ENCODE measurements at regions not wholly inside any gene's neighbourhood (a gene's known extent, or its start where the extent isn't known, plus 50 kb on each side); places are given as distances from the start of the nearest gene placed in this dataset.

DNA sequence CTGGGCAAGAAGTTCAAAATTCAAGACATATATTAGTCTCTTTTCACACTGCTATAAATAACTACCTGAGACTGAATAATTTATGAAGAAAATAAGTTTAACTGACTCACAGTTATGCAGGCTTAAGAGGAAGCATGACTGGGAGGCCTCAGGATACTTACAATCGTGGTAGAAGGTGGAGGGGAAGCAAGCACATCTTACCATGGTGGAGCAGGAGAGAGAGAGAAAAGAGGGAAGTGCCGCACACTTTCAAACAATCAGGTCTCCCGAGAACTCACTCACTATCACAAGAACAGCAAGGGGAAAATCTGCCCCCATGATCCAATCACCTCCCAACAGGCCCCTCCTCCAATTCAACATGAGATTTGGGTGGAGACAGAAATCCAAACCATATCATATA is 273.3 kb upstream of the RASGEF1B start:
- no peak overlapping the region for H3K4me3 ChIP-seq (ENCODE audit: low read length)
- H3K36me3 ChIP-seq (ENCODE audit: control insufficient read depth, insufficient read depth, low read length) = no peaks in the 10 kb centered on the region
- no peaks in the 10 kb centered on the region for H3K9me3 ChIP-seq (ENCODE audit: control insufficient read depth, low read depth, low read length)
- WGBS (ENCODE audit: insufficient coverage, low lambda C conversion rate) = no CpG with 5 or more reads among the region's 3 CpGs
- DNase-seq = no peak
- H3K27ac ChIP-seq (ENCODE audit: low read length) = no peak overlapping the region
- H3K4me1 ChIP-seq (ENCODE audit: control insufficient read depth, insufficient read depth, low read length) = peaks cover 2% of the 10 kb centered on the region
- H3K27me3 ChIP-seq (ENCODE audit: control insufficient read depth, insufficient read depth, low read length) = no peaks in the 10 kb centered on the region

GRCh38 chr4:81743731-81744435 is 272.2 kb upstream of the RASGEF1B start:
- Histone ChIP-seq H3K36me3 (ENCODE audit: control insufficient read depth, insufficient read depth, low read length) (no peaks in the 10 kb centered on the region), H3K4me1 (ENCODE audit: control insufficient read depth, insufficient read depth, low read length) (peaks cover 2% of the 10 kb centered on the region), H3K27ac (ENCODE audit: low read length) (no peak overlapping the region), H3K9me3 (ENCODE audit: control insufficient read depth, low read depth, low read length) (no peaks in the 10 kb centered on the region), H3K27me3 (ENCODE audit: control insufficient read depth, insufficient read depth, low read length) (no peaks in the 10 kb centered on the region), H3K4me3 (ENCODE audit: low read length) (no peak overlapping the region)
- DNase-seq = no peak
- WGBS (ENCODE audit: insufficient coverage, low lambda C conversion rate) = no CpG with 5 or more reads among the region's 9 CpGs

- Histone ChIP-seq H3K27ac (ENCODE audit: low read length) (no peak overlapping the region), H3K36me3 (ENCODE audit: control insufficient read depth, insufficient read depth, low read length) (no peaks in the 10 kb centered on the region), H3K4me1 (ENCODE audit: control insufficient read depth, insufficient read depth, low read length) (peaks cover 2% of the 10 kb centered on the region), H3K4me3 (ENCODE audit: low read length) (no peak overlapping the region), H3K27me3 (ENCODE audit: control insufficient read depth, insufficient read depth, low read length) (no peaks in the 10 kb centered on the region), H3K9me3 (ENCODE audit: control insufficient read depth, low read depth, low read length) (no peaks in the 10 kb centered on the region)
- no peak for DNase-seq
Measured at GRCh38 chr4:81740487-81740886, 268.8 kb upstream of the RASGEF1B start.

GRCh38 chr4:81738891-81739290 is 267.2 kb upstream of the RASGEF1B start:
- H3K27ac ChIP-seq (ENCODE audit: low read length) = no peak overlapping the region

GRCh38 chr4:81737865-81738559 is 266.3 kb upstream of the RASGEF1B start:
- WGBS (ENCODE audit: insufficient coverage, low lambda C conversion rate) = 56% methylated on average over 2 of the region's 2 CpGs
- Histone ChIP-seq H3K9me3 (ENCODE audit: control insufficient read depth, low read depth, low read length) (no peaks in the 10 kb centered on the region), H3K36me3 (ENCODE audit: control insufficient read depth, insufficient read depth, low read length) (no peaks in the 10 kb centered on the region), H3K27me3 (ENCODE audit: control insufficient read depth, insufficient read depth, low read length) (no peaks in the 10 kb centered on the region), H3K4me1 (ENCODE audit: control insufficient read depth, insufficient read depth, low read length) (no peaks in the 10 kb centered on the region), H3K27ac (ENCODE audit: low read length) (no peak overlapping the region), H3K4me3 (ENCODE audit: low read length) (no peak overlapping the region)
- peak in 1 of 2 donors; percentile 30 for DNase-seq

More at GRCh38 chr4:81738891-81739290, 267.2 kb upstream of the RASGEF1B start:
- Histone ChIP-seq H3K27me3 (ENCODE audit: control insufficient read depth, insufficient read depth, low read length) (no peaks in the 10 kb centered on the region), H3K9me3 (ENCODE audit: control insufficient read depth, low read depth, low read length) (no peaks in the 10 kb centered on the region), H3K36me3 (ENCODE audit: control insufficient read depth, insufficient read depth, low read length) (no peaks in the 10 kb centered on the region), H3K4me1 (ENCODE audit: control insufficient read depth, insufficient read depth, low read length) (no peaks in the 10 kb centered on the region), H3K4me3 (ENCODE audit: low read length) (no peak overlapping the region)
- DNase-seq = no peak

- no peaks in the 10 kb centered on the region for H3K27me3 ChIP-seq (ENCODE audit: control insufficient read depth, insufficient read depth, low read length)
- H3K9me3 ChIP-seq (ENCODE audit: control insufficient read depth, low read depth, low read length) = no peaks in the 10 kb centered on the region
- no peak overlapping the region for H3K27ac ChIP-seq (ENCODE audit: low read length)
- 89% methylated on average over 1 of the region's 2 CpGs for WGBS (ENCODE audit: insufficient coverage, low lambda C conversion rate)
- no peaks in the 10 kb centered on the region for H3K36me3 ChIP-seq (ENCODE audit: control insufficient read depth, insufficient read depth, low read length)
- DNase-seq = no peak
- no peak overlapping the region for H3K4me3 ChIP-seq (ENCODE audit: low read length)
- no peaks in the 10 kb centered on the region for H3K4me1 ChIP-seq (ENCODE audit: control insufficient read depth, insufficient read depth, low read length)
Measured at GRCh38 chr4:81736324-81736723, 264.6 kb upstream of the RASGEF1B start.

- no peak for DNase-seq
- no peak overlapping the region for H3K27ac ChIP-seq (ENCODE audit: low read length)
- peaks cover 3% of the 10 kb centered on the region for H3K9me3 ChIP-seq (ENCODE audit: control insufficient read depth, low read depth, low read length)
- no peaks in the 10 kb centered on the region for H3K27me3 ChIP-seq (ENCODE audit: control insufficient read depth, insufficient read depth, low read length)
- H3K4me1 ChIP-seq (ENCODE audit: control insufficient read depth, insufficient read depth, low read length) = no peaks in the 10 kb centered on the region
- no peak overlapping the region for H3K4me3 ChIP-seq (ENCODE audit: low read length)
- no peaks in the 10 kb centered on the region for H3K36me3 ChIP-seq (ENCODE audit: control insufficient read depth, insufficient read depth, low read length)
- no CpG with 5 or more reads among the region's 1 CpG for WGBS (ENCODE audit: insufficient coverage, low lambda C conversion rate)
Measured at GRCh38 chr4:81732980-81733379, 261.3 kb upstream of the RASGEF1B start.

- Histone ChIP-seq H3K27me3 (ENCODE audit: control insufficient read depth, insufficient read depth, low read length) (no peaks in the 10 kb centered on the region), H3K27ac (ENCODE audit: low read length) (peak overlapping the region; percentile 74), H3K4me1 (ENCODE audit: control insufficient read depth, insufficient read depth, low read length) (peaks cover 26% of the 10 kb centered on the region), H3K4me3 (ENCODE audit: low read length) (no peak overlapping the region), H3K9me3 (ENCODE audit: control insufficient read depth, low read depth, low read length) (peaks cover 3% of the 10 kb centered on the region), H3K36me3 (ENCODE audit: control insufficient read depth, insufficient read depth, low read length) (no peaks in the 10 kb centered on the region)
- peak; percentile 90 to 92 for DNase-seq
- WGBS (ENCODE audit: insufficient coverage, low lambda C conversion rate) = no CpG with 5 or more reads among the region's 2 CpGs
Measured at GRCh38 chr4:81724925-81725329, 253.2 kb upstream of the RASGEF1B start.

DNA sequence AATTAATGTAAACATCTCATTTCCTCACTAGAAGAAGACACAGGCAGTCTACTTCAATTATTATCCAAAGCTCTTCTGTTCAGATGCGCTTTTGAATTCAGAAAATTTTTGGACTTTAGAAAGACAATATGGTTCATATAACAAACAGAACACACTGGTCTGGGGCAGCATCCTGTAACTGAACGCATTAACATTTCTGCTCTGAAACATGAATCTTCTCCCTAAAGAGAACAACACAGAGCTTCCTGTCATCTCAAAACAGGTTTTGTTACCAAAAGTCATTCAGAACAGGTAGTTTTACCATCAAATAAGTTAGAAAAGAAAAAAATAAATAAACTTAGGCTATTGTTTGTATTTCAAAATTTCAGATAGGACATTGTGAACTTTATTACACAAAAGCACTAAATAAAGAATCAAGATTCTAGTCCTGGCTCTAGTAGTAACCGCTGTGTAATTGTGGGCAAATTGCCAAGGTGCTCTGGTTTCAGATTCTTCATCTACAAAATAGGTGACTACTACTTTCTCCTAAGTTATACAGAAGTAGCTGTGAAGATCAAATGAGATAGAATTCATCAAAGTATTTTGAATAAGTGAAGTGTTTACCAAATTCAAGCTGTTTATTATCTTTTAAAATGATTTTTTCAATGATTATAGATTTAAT is 252.3 kb upstream of the RASGEF1B start:
- Histone ChIP-seq H3K4me3 (ENCODE audit: low read length) (no peak overlapping the region), H3K4me1 (ENCODE audit: control insufficient read depth, insufficient read depth, low read length) (peaks cover 26% of the 10 kb centered on the region), H3K27me3 (ENCODE audit: control insufficient read depth, insufficient read depth, low read length) (no peaks in the 10 kb centered on the region), H3K36me3 (ENCODE audit: control insufficient read depth, insufficient read depth, low read length) (no peaks in the 10 kb centered on the region), H3K9me3 (ENCODE audit: control insufficient read depth, low read depth, low read length) (peaks cover 3% of the 10 kb centered on the region), H3K27ac (ENCODE audit: low read length) (peak overlapping the region; percentile 74)
- DNase-seq = no peak
- WGBS (ENCODE audit: insufficient coverage, low lambda C conversion rate) = 100% methylated on average over 1 of the region's 3 CpGs

DNA sequence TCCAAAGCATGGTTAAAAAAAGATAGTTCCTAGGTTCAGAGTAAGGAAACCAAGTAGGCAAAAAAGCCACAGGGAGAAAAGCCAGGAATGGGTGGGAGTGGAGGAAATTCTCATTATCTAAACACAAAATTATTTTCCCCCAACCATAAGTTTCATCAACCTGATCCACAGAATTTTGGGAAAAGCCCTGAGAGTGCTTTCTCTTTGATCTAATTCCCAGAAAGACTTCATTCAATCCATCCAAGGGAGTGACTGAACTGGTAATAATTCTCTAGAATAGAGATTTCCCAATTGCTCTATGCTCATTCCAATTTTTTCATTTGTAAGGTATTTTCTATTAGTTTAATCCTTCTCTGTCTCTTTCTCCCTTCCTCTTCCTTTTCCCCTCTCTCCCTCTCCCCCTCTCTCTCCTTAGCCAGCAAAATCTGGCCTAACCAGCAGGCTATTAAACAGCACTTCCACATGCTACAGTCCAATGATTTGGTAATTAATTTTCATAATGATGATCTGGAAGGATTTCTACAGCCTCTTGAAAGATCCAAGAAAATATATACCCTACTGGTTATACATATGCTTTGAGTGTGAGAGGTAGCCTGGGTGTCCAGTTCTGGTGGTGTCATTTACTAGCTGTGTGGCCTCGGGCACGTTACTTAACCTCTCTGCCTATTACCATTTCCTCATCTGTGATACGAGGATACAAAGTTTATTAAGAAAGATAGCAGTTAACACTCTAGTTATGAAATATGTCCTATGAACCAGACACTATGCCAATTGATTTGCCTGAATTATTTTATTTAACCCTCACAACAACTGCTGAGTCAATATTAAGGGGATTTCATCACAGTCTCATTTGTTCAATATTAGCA is 251.5 kb upstream of the RASGEF1B start:
- Histone ChIP-seq H3K4me1 (ENCODE audit: control insufficient read depth, insufficient read depth, low read length) (peaks cover 26% of the 10 kb centered on the region), H3K36me3 (ENCODE audit: control insufficient read depth, insufficient read depth, low read length) (no peaks in the 10 kb centered on the region), H3K27ac (ENCODE audit: low read length) (peak overlapping the region; percentile 74), H3K27me3 (ENCODE audit: control insufficient read depth, insufficient read depth, low read length) (no peaks in the 10 kb centered on the region), H3K9me3 (ENCODE audit: control insufficient read depth, low read depth, low read length) (peaks cover 2% of the 10 kb centered on the region), H3K4me3 (ENCODE audit: low read length) (no peak overlapping the region)
- DNase-seq = no peak
- WGBS (ENCODE audit: insufficient coverage, low lambda C conversion rate) = no CpG with 5 or more reads among the region's 3 CpGs
